ENCODE measurements at regions not wholly inside any gene's neighbourhood (a gene's known extent, or its start where the extent isn't known, plus 50 kb on each side); places are given as distances from the start of the nearest gene placed in this dataset.

- ChIA-PET POLR2A (no interaction called here), CTCF (no interaction called here)
- no peaks in the 10 kb centered on the region for H3K4me1 ChIP-seq (ENCODE audit: control insufficient read depth, insufficient read depth, low read length)
- no peaks in the 10 kb centered on the region for H3K36me3 ChIP-seq (ENCODE audit: control insufficient read depth in 2 of 2, insufficient read depth in 1 of 2, low read length in 2 of 2)
- no peak overlapping the region for H3K4me3 ChIP-seq (ENCODE audit: low read depth, low read length)
- H3K9me3 ChIP-seq (ENCODE audit: control insufficient read depth, insufficient read depth, low read depth, low read length): no peaks in the 10 kb centered on the region
- H3K27ac ChIP-seq (ENCODE audit: extremely low read depth, low read depth, low read length): no peak overlapping the region
- TF ChIP-seq ZNF792 (tag by site-specific recombination; IDR thresholded peaks at IDR 0.05) (no peak), ZNF701 (tag by site-specific recombination; IDR thresholded peaks at IDR 0.05) (no peak), ZNF146 (tag by site-specific recombination; IDR thresholded peaks at IDR 0.05) (no peak), ZNF274 (IDR thresholded peaks at IDR 0.05; ENCODE audit: low read length) (no peak), ZNF274 (tag by site-specific recombination; IDR thresholded peaks at IDR 0.05; ENCODE audit: borderline replicate concordance) (no peak), KLF7 (tag by site-specific recombination; IDR thresholded peaks at IDR 0.05; ENCODE audit: borderline replicate concordance) (no peak), KLF9 (tag by site-specific recombination; IDR thresholded peaks at IDR 0.05; ENCODE audit: low read depth) (no peak), ZNF433 (tag by site-specific recombination; IDR thresholded peaks at IDR 0.05; ENCODE audit: low read depth) (no peak), ZNF544 (tag by site-specific recombination; IDR thresholded peaks at IDR 0.05) (no peak), ZNF354C (tag by site-specific recombination; IDR thresholded peaks at IDR 0.05; ENCODE audit: borderline replicate concordance, low read depth) (no peak), ZNF449 (tag by site-specific recombination; IDR thresholded peaks at IDR 0.05) (no peak), ZNF610 (tag by site-specific recombination; IDR thresholded peaks at IDR 0.05; ENCODE audit: borderline replicate concordance) (no peak), ZNF768 (tag by site-specific recombination; IDR thresholded peaks at IDR 0.05) (no peak), ZBTB48 (tag by site-specific recombination; IDR thresholded peaks at IDR 0.05) (no peak)
- TF ChIP-seq, protein P1, sequence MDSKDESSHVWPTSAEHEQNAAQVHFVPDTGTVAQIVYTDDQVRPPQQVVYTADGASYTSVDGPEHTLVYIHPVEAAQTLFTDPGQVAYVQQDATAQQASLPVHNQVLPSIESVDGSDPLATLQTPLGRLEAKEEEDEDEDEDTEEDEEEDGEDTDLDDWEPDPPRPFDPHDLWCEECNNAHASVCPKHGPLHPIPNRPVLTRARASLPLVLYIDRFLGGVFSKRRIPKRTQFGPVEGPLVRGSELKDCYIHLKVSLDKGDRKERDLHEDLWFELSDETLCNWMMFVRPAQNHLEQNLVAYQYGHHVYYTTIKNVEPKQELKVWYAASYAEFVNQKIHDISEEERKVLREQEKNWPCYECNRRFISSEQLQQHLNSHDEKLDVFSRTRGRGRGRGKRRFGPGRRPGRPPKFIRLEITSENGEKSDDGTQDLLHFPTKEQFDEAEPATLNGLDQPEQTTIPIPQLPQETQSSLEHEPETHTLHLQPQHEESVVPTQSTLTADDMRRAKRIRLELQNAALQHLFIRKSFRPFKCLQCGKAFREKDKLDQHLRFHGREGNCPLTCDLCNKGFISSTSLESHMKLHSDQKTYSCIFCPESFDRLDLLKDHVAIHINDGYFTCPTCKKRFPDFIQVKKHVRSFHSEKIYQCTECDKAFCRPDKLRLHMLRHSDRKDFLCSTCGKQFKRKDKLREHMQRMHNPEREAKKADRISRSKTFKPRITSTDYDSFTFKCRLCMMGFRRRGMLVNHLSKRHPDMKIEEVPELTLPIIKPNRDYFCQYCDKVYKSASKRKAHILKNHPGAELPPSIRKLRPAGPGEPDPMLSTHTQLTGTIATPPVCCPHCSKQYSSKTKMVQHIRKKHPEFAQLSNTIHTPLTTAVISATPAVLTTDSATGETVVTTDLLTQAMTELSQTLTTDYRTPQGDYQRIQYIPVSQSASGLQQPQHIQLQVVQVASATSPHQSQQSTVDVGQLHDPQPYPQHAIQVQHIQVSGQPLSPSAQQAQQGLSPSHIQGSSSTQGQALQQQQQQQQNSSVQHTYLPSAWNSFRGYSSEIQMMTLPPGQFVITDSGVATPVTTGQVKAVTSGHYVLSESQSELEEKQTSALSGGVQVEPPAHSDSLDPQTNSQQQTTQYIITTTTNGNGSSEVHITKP (tag by site-specific recombination; IDR thresholded peaks at IDR 0.05): no peak
Measured at GRCh38 chr1:96445302-96445701, 276.3 kb upstream of the PTBP2 start.

DNA sequence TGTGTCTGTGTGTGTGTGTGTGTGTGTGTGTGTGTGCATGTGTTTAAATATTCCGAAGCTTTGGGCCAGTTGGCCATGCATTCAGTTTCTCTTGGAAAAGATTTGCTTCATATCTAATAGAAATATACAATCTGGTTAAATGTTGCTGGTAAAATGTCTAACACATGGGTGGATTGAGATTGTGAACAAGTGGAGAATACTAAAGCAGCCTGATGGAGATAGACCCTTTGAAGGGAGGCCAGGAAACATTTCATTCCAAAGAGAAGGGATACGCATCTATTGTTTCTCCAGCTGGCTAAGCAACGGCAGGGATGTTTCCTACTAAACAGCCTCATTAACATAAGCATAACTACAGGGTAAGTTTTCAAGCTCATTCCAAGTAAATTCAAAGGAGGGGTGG lies 257.5 kb upstream of the PTBP2 start:
- POLR2A ChIA-PET: no interaction called here

GRCh38 chr1:96464522-96464921 lies 257.1 kb upstream of the PTBP2 start:
- no peaks in the 10 kb centered on the region for H3K4me1 ChIP-seq (ENCODE audit: control insufficient read depth, insufficient read depth, low read length)
- H3K27ac ChIP-seq (ENCODE audit: extremely low read depth, low read depth, low read length): no peak overlapping the region
- TF ChIP-seq ZNF169 (tag by site-specific recombination; IDR thresholded peaks at IDR 0.05) (no peak), ZNF155 (tag by site-specific recombination; IDR thresholded peaks at IDR 0.05) (no peak), ZNF544 (tag by site-specific recombination; IDR thresholded peaks at IDR 0.05) (no peak)
- TF ChIP-seq, protein P2, sequence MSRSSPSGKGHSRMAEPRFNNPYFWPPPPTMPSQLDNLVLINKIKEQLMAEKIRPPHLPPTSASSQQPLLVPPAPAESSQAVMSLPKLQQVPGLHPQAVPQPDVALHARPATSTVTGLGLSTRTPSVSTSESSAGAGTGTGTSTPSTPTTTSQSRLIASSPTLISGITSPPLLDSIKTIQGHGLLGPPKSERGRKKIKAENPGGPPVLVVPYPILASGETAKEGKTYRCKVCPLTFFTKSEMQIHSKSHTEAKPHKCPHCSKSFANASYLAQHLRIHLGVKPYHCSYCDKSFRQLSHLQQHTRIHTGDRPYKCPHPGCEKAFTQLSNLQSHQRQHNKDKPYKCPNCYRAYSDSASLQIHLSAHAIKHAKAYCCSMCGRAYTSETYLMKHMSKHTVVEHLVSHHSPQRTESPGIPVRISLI (tag by site-specific recombination; IDR thresholded peaks at IDR 0.05): no peak
- ChIA-PET CTCF (no interaction called here), POLR2A (no interaction called here)
- H3K4me3 ChIP-seq (ENCODE audit: low read depth, low read length): no peak overlapping the region
- H3K36me3 ChIP-seq (ENCODE audit: control insufficient read depth in 2 of 2, insufficient read depth in 1 of 2, low read length in 2 of 2): no peaks in the 10 kb centered on the region
- H3K9me3 ChIP-seq (ENCODE audit: control insufficient read depth, insufficient read depth, low read depth, low read length): no peaks in the 10 kb centered on the region

More for the DNA sequence above, 257.5 kb upstream of the PTBP2 start:
- Histone ChIP-seq H3K36me3 (ENCODE audit: control insufficient read depth in 2 of 2, insufficient read depth in 1 of 2, low read length in 2 of 2) (no peaks in the 10 kb centered on the region), H3K9me3 (ENCODE audit: control insufficient read depth, insufficient read depth, low read depth, low read length) (no peaks in the 10 kb centered on the region), H3K4me1 (ENCODE audit: control insufficient read depth, insufficient read depth, low read length) (no peaks in the 10 kb centered on the region), H3K4me3 (ENCODE audit: low read depth, low read length) (no peak overlapping the region), H3K27ac (ENCODE audit: extremely low read depth, low read depth, low read length) (no peak overlapping the region)
- CTCF ChIA-PET: interaction anchor here (0.6 kb wide), 1 partner anchor 762 kb away, joined by 3 read pairs; no protein-coding TSS in a partner anchor
- TF ChIP-seq ZNF560 (tag by site-specific recombination; IDR thresholded peaks at IDR 0.05; ENCODE audit: borderline replicate concordance) (no peak), SCRT2 (tag by site-specific recombination; IDR thresholded peaks at IDR 0.05) (no peak), ZNF239 (tag by site-specific recombination; IDR thresholded peaks at IDR 0.05) (no peak)

All from HEK293 (cell line).